HG02938 (cell line): ENCODE measurements at regions not wholly inside any gene's neighbourhood (a gene's known extent, or its start where the extent isn't known, plus 50 kb on each side); places are given as distances from the start of the nearest gene placed in this dataset.

Experiments used
- ATAC-seq: cut with Tn5 transposase; IDR thresholded peaks from one replicate; pipeline ENCODE4 v1.9.1; 2021; ENCODE audit warnings: mild to moderate bottlenecking, moderate library complexity; ENCODE audit not compliant: unreplicated experiment

DNA sequence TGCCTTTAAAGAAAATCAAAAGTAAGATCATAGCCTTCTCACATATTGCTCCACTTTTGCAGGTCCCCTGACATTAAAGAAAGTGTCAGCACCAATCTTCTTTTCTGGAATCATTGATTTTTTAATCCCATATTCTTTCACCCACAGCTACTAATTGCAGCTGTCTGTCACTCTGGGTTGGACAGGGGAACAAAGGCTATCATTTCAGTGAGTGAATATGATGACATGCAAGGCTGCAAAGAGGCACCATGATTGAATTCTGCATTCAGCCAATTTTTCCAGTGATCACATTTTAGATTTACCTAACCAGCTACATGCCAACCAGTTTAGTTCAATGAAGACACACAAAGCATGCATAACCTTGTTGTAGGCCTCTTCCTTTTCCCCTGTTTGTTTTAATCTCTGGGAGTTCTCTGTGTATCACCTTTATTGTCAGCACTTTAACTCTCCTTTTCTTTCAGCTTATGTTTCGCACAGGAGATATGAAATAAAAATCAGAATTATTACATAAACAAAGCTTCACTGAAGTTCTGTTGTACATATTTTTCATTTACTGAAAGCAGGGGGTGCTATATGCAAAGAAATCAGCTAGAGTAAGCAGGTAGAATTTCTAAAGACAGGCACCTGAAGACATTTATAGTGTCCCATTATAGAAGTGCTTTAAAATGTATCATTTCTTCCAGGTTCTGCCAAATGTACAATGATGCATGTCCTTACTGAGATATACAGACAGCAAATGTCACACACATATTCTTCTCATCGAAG, 584.8 kb downstream of the PLA2G4A start:
- no peak for ATAC-seq

DNA sequence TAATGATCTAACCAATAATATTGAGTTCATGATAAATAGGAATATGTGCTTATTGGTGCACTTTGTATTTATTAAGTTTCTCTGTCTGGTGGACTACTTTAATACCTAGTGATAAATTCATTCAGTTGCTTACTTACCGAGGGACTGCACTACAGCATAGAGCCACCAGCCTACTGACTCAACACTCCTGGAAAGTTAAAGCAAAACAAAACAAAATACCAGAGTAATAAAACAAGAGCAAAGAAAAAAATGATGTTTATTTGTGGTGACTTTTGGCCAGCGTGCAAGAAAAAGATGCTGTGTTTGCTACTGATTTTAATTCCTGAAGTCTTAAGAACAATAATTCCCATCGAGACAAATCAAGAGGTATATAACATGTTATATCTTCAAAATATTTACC, 586.3 kb downstream of the PLA2G4A start:
- no peak for ATAC-seq

DNA sequence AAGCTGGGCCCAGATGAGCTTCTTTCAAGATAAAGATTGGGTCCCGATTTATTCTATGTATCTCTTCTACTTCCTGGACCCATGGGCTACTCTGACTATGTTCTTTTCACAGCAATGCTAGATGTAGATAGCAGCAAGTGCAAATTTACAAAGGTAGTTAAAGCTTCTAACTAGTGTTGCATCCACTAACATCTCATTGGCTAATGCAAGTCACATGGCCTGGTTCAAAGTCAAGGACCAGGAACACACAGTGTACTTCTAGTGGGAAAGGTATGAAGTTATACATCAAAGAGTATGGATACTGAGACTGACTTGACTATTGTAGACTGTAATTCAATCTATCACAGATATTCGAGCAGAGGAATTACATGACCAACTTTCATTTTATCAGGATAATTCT, 588.8 kb downstream of the PLA2G4A start:
- ATAC-seq = no peak

DNA sequence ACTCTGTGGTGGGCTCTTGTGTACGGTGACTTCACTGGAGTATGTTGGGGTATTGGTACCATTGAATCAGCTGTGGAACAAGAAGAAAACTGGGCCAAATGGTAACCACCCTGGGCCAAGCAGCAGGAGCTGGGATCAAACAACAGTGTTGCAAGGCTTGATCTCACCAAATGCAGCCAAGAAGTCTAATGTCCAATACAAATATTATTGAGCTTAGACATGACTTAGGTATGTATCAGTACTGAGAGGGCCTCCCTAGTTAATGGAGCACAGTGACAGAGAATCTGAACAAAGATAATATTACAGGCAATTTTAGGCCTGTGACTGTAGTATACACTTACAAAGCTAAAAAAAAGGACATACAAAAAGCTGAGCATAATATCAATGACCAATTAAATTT, 604.8 kb downstream of the PLA2G4A start:
- no peak for ATAC-seq

DNA sequence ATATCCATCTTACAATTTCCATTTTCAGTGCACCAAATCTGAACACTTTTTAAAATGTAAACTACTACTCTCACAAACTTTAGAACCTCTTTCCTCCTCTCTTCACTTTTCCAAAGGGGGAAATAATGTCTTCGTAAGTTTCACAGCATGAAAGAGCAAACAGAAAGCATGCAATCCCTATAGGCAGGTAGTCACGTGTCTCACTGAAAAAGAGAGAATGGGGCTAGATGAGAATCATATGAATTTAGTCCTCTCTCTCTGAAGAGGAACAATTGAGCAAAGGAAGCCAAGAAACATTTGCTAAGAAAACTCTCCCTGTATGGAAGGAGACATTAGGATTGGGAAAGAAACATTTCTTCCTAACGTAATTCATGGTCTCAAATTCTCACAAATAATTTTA, 613.9 kb downstream of the PLA2G4A start:
- no peak for ATAC-seq

DNA sequence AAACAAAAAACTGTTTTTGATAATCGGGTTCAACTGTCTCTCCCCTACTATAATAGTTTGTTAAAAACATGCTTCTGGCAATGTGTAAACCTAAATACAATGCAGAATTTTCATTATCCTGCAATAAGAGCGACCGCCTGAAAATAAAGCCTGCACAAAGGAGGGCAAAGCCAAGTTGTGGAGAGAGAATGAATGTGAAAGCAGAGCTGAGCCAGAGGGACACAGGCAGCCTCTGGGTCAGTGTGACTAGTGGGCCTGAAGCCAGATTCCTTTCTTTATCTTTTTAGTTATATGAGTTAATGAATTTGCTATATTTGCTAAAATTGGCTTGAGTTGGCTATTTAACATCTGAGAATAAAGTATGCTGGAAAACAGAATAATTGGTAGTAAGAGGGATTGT, 615.2 kb downstream of the PLA2G4A start:
- ATAC-seq = no peak

DNA sequence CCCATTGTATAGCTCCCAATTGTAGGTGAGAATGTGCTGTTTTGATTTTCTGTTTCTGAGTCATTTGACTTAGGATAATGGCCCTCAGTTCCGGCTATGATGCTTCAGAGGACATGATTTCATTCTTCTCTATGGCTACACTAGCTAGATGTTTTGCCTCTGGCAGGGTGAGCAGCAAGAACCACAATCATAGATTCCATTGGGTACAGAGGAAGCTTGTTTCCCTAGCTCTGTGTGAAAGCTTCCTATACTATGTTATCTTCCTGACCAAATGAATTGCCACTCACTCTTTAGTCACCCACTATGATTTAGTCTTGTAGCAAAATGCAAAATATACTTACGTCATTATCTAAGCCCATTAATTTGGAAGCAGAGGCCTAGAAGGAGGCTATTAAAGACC, 616.3 kb downstream of the PLA2G4A start:
- ATAC-seq = no peak

DNA sequence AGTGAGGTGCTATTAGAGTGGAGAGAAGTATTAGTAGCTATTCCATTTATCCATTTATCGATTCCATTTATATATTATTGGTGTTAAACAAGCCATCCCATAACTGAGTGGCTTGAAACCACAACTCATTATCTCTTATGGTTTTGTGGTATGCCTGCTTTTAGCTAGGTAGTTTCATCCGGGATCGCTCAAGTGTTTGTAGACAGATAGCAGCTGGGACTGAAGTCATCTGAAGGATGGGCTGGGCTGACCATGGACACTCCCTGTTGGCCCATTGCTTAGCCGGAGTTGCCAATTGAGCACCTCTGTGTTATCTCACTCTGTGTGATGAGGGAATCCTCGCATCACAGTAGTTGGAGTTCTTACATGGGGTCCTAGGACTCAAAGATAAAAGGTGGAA, 622.5 kb downstream of the PLA2G4A start:
- ATAC-seq = no peak

DNA sequence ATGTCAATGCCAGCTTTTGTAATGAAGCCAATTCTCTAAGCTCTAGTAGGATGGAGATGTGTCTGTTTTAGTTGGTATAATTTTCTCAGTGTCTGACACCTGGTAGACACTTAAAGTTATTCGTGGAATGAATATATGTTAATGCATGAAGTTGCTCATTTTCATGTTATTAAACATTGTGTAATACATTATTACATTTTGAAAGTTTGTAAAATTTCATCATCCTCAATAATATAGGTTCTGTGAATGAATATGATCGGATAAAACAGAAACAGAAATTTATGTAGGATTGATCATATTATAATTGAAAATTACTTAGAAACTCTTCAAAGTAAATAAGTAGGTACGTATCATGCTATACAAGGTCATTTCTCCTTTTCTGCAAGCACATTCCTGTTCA, 625.3 kb downstream of the PLA2G4A start:
- no peak for ATAC-seq

DNA sequence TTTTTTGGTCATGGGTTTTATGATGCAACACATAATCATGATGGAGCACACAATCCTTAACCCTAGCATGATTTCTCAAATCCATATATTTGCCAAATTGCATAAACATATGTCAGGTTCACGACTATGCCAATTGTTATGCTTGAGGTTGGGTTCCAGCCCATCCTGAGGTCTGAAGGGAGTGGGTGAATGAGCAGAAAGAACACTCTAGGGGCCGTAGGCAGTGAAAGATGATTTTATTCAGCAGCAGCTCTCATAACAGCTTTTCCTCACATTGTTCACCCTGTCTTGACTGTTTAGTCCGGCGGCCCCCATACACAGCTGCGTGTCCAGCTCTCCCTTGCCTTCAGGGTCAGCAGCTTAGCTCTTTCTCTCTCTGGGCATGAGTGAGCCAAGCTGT, 627.7 kb downstream of the PLA2G4A start:
- ATAC-seq = no peak

DNA sequence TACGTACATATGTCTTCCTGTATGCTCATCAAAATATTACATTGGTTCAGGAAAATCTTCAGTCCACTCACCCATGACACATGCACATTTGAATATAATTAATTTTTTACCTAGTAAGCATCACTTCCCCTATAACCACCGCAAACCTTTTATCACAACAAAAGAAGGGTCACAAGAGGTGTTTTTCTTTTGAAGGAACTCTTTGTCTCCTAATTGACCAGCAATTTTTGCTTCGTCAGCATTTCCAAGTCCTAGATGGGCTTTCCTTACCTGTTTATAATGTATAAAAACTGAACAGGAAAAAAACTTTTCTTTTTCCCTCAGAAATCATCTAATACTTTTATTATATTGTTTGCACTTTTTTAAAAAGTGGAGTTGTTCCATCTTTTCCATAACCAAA, 631.3 kb downstream of the PLA2G4A start:
- ATAC-seq = no peak

DNA sequence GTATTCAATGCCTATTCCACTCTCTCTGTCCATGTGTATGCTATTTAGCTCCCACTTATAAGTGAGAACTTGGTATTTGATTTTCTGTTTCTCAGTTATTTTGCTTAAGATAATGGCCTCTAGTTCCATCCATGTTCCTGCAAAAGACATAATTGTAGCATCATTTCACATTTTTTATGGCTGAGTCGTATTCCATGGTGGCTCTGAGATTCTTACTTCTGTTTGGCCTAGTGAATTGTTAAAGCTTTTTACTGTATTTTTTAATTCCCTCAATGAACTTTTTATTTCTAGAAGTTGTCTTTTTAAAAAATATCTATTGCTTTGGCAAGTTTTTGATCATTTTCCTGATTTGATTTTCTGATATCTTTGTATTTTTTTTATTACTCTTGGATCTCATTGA, 635.6 kb downstream of the PLA2G4A start:
- ATAC-seq = no peak

DNA sequence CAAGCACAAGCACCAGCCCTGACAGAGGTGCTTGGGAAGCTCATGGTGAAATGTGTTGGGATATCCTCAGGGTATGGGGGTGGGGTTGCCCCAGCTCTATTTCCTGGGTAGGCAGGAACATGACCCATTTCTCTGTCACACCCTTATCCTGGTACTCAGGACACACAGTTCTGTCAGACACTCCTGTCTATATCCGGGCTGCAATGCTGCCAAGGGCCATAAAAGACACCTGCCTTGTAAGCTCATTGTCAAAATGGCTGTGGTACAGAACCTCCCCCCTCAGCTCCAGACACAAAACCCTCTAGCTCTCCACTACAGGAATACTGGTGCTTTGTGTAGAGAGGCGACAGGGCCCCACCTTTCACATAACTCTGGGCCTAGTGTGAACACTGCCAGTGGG, 636.7 kb downstream of the PLA2G4A start:
- no peak for ATAC-seq

DNA sequence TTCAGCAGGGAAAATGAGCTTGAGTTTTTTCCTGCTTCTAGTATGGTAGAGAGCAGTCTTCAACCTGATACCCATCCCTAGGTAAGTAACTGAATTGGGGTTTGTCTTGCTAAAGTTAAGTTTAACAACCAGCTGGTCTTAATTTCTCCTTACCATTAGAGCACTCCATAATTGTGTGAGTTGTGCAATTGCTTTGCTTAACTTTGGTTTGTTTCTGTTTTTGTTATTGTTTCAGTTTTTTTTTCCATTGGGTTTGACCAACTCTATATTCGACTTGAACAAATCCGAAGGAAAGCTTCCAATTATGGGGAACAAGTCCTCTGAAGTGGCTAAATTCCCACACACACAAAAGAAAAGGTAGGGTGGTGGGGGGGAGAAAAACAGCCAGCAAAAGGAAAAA, 641.1 kb downstream of the PLA2G4A start:
- no peak for ATAC-seq

DNA sequence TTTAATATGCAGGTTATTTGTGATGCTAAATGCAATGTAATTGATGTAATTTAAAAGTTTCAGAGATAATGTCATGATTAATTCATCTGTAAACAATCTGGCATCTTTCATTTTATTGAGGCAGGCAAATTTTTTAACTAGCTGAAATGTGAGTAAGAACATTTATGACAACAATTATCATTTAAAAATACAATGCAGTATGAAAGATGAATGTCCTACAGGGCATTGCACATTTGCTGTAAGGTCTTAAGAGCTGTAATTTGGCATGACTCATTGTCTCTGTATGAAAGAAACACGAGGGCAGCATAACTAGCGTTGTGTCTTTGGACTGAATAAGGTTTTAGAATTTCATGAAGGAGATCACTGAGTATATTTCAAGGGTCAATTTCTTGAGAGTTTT, 642.8 kb downstream of the PLA2G4A start:
- ATAC-seq = no peak

DNA sequence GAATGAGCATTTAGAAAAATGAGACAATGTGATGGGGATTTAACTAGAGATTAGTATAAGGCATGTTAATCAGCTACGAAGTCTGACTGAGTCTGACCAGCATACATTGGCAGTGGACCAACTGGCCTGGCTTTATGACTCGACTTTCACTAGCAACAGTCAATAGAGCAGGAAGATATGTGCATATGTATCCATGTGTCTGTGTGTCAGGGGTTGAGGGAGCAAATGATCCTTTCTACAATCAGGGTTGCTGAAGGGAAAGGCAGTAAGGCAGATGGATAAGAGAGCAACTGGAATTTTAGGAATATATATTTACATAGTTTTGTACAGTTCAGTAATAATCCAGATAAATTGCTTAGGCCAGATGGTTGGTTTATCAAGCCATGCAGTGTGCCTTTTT, 645.6 kb downstream of the PLA2G4A start:
- no peak for ATAC-seq

DNA sequence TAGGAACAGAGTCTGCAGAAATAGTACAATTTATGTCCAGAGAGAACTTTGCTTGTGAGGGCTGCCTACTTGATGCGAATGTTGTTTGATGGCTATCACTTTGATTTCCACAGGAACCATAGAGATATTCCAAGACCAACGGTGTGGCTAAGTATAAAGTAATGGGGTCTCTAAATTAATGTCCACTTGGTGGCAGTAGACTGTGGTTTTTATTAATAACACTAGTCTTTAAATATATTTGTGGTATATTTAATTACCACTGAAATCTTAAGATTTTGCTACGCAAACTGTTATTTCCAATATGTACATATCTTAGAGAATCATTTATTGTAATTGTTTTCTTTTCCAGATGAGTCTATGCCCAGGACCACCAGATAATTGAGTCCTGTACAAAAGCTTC, 647.9 kb downstream of the PLA2G4A start:
- ATAC-seq = no peak

DNA sequence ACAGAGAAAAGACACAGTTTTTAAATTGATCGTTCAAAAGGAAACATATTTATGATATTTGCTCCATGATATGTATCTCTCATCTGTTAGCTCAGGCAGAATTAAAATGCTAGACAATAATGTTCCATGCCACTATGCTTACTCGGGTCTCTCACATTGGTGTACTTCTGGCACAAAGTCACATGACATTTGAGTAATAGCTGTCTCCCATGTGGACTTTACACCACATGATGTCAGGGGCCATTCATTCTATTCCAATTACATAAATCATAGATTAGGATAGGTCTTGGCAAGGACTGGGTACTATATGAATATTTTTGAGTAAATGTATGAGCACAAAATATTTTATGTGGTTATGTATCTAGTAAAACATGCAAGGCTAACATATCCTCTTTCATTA, 648.4 kb downstream of the PLA2G4A start:
- ATAC-seq = no peak

DNA sequence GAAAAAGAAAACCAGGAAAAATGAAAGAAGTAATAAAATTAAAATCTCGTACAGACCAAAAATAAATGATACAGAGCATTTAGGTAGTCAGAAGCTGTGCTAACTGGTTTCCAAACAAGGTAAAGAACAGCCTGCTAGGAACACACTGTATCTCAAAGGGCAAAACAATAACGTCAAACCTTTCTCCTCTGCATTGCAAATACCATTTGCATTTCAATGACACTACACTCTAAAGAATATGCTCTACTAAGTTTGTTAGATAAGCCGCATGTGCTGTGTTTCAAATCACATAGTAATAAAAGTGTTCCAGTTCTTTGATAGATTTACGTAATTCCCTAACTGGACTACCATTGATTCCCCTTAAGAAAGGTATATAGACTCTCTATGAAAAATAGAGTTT, 648.8 kb downstream of the PLA2G4A start:
- ATAC-seq = no peak

DNA sequence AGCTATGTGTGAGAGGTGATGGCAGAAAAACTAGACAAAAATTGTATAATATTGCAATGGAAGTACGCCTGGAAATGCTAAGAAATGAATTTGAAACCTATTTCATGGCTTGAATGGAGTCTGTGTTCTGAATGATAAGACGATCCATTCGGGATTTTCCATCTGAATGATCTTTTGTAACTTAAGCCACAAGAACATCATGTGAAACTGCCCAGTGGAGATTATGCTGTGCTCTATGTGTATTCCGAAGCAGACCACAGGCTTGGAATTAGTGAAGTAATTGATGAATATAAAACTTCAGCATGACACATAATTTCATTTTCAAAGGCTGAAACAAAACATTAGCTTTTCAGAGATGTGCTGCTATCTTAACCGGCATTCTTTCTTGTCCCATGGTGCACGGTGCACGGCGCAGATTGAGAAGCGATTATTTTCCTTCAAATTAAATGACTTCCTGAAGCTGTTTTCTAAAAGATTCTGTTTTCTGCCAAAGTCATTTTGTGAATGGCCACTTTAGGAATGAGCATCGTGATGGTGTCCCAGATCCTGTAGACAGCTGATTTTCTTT, 652.9 kb downstream of the PLA2G4A start:
- no peak for ATAC-seq

DNA sequence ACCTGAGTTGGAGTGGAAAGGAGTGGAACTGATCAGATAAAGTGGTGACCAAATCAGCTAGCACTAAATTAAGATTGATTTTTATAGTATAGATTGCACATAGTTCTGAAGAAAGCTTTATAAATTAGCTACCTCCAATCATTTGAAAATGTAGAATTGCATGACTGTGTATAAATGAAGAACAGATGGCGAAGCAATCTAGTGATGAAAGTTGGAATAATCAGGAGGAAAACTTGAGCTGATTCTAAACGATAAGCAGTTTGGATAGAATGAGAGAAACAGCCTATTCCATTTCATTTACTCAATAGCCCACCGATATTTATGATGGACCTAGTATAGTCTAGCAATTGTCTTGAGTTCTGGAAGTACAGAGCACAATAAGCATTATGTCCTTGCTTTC, 661.5 kb downstream of the PLA2G4A start:
- ATAC-seq = no peak

DNA sequence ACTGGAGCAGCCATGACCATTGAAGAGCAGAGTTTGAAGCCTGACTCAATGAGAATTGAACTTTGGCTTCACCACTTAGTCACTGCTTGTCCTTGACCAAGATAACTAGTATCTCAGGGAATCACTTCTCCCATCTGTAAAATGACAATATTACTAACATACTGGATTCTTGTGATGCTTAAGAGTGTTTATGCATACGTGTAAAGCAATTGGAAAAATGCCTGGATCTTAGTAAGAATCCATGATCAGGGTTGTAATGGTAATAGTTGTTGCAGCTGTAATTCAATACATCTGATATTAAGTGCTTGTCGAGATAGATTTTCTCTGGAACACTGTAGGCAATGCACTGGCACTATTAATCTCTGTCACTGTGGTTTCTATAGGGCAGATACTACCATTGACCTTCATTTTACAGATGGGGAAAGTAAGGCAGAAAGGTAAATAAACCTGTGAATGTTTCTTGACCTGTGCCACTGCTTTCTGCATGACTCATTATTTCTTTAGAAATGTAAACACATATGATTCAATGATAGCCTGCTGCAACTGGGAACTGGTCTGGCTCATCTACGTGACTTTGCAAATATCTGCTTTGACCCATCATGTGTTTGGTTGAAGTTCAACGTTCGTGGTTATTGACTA, 662.5 kb downstream of the PLA2G4A start:
- no peak for ATAC-seq

DNA sequence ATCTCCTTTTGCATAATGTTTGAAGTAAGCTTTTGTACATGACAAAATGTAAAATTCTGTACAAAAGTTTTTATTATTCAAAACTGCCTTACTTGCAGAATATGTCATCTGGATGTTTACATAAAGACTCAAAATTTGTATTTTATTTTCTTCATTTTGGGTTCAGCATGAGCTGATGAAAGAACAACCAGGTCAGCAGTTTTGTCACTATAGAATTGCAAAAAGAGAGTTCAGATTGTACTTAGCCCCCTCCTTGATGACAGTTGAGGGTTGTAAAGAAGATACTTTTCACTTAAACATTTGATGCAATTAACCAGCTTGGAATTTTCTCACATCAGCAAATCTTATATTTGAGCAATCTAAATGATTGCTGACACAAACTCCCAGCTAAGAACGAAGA, 669.3 kb downstream of the PLA2G4A start:
- no peak for ATAC-seq
